ENCODE measurements at regions not wholly inside any gene's neighbourhood (a gene's known extent, or its start where the extent isn't known, plus 50 kb on each side); places are given as distances from the start of the nearest gene placed in this dataset.

GRCh38 chr6:45772886-45773495 is 242.7 kb downstream of the CLIC5 start:
- Mint-ChIP-seq H3K27me3 (ENCODE audit: low read depth) (no peaks in the 10 kb centered on the region), H3K9me3 (ENCODE audit: low read depth) (peaks cover 21% of the 10 kb centered on the region), H3K36me3 (ENCODE audit: low read depth) (peaks cover 1% of the 10 kb centered on the region), H3K4me1 (ENCODE audit: low read depth) (peaks cover 3% of the 10 kb centered on the region), H3K4me3 (ENCODE audit: unreplicated experiment) (no peak overlapping the region), H3K27ac (ENCODE audit: unreplicated experiment) (no peak overlapping the region)
- DNase-seq (ENCODE audit: low spot score), result no peak
- TF ChIP-seq CTCF (IDR thresholded peaks at IDR 0.05), result no peak

GRCh38 chr6:45772051-45772450 is 243.6 kb downstream of the CLIC5 start:
- DNase-seq (ENCODE audit: low spot score), result no peak
- H3K36me3 Mint-ChIP-seq (ENCODE audit: low read depth), result peaks cover 1% of the 10 kb centered on the region
- peaks cover 3% of the 10 kb centered on the region for H3K4me1 Mint-ChIP-seq (ENCODE audit: low read depth)
- no peak overlapping the region for H3K4me3 Mint-ChIP-seq (ENCODE audit: unreplicated experiment)
- H3K9me3 Mint-ChIP-seq (ENCODE audit: low read depth), result peaks cover 30% of the 10 kb centered on the region
- H3K27ac Mint-ChIP-seq (ENCODE audit: unreplicated experiment), result no peak overlapping the region
- no peaks in the 10 kb centered on the region for H3K27me3 Mint-ChIP-seq (ENCODE audit: low read depth)
- no peak for TF ChIP-seq CTCF (IDR thresholded peaks at IDR 0.05)

- Mint-ChIP-seq H3K4me1 (ENCODE audit: low read depth) (no peaks in the 10 kb centered on the region), H3K36me3 (ENCODE audit: low read depth) (peaks cover 5% of the 10 kb centered on the region), H3K27ac (ENCODE audit: unreplicated experiment) (no peak overlapping the region), H3K9me3 (ENCODE audit: low read depth) (peaks cover 38% of the 10 kb centered on the region), H3K4me3 (ENCODE audit: unreplicated experiment) (no peak overlapping the region), H3K27me3 (ENCODE audit: low read depth) (no peaks in the 10 kb centered on the region)
- DNase-seq (ENCODE audit: low spot score), result no peak
- TF ChIP-seq CTCF (IDR thresholded peaks at IDR 0.05), result no peak
Measured at GRCh38 chr6:45763281-45763680, 252.4 kb downstream of the CLIC5 start.

- Mint-ChIP-seq H3K27ac (ENCODE audit: unreplicated experiment) (no peak overlapping the region), H3K27me3 (ENCODE audit: low read depth) (no peaks in the 10 kb centered on the region), H3K4me1 (ENCODE audit: low read depth) (peaks cover 2% of the 10 kb centered on the region), H3K36me3 (ENCODE audit: low read depth) (peaks cover 2% of the 10 kb centered on the region), H3K9me3 (ENCODE audit: low read depth) (peaks cover 13% of the 10 kb centered on the region), H3K4me3 (ENCODE audit: unreplicated experiment) (no peak overlapping the region)
- DNase-seq (ENCODE audit: low spot score), result no peak
- no peak for TF ChIP-seq CTCF (IDR thresholded peaks at IDR 0.05)
Measured at GRCh38 chr6:45759472-45759810, 256.2 kb downstream of the CLIC5 start.

GRCh38 chr6:45758787-45759471 is 256.7 kb downstream of the CLIC5 start:
- Mint-ChIP-seq H3K27me3 (ENCODE audit: low read depth) (no peaks in the 10 kb centered on the region), H3K36me3 (ENCODE audit: low read depth) (peaks cover 2% of the 10 kb centered on the region), H3K4me3 (ENCODE audit: unreplicated experiment) (no peak overlapping the region), H3K4me1 (ENCODE audit: low read depth) (peaks cover 2% of the 10 kb centered on the region), H3K27ac (ENCODE audit: unreplicated experiment) (no peak overlapping the region), H3K9me3 (ENCODE audit: low read depth) (peaks cover 10% of the 10 kb centered on the region)
- TF ChIP-seq CTCF (IDR thresholded peaks at IDR 0.05), result no peak
- DNase-seq (ENCODE audit: low spot score), result no peak
